ENCODE measurements at regions not wholly inside any gene's neighbourhood (a gene's known extent, or its start where the extent isn't known, plus 50 kb on each side); places are given as distances from the start of the nearest gene placed in this dataset.
"Not testable (repeated sequence)": the region's sequence is repeated elsewhere in the genome, so short reads cannot be mapped to it uniquely, and the experiment has no call there.

DNA sequence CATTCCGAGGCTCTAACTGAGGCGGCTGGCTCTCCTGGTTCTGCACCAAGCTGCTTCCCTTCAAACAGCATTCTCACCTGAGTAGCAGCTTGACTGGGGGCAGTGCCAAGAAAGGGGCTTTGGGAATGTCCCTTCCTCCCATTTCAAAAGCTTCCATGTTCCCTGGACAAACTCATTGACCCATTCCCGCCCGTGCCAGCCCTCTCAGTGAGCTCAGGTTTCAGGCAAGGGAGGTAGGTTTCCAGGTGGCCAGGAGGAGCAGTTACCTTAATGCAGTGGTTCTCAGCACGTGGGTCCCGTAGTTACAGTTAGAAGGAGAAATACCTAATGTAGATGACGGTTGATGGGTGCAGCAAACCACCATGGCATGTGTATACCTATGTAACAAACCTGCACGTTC, 135.2 kb downstream of the ELOVL4 start:
- Histone ChIP-seq H3K36me3 (ENCODE audit: control insufficient read depth in 4 of 4, insufficient read depth in 4 of 4, low read length in 3 of 4) (no peaks in the 10 kb centered on the region), H3K4me3 (ENCODE audit: control insufficient read depth in 1 of 7, extremely low read depth in 1 of 7, insufficient read depth in 4 of 7, low read depth in 2 of 7, low read length in 6 of 7) (no peak overlapping the region), H3K9me3 (ENCODE audit: control extremely low read depth in 1 of 5, control insufficient read depth in 4 of 5, insufficient read depth in 2 of 5, low read depth in 1 of 5, low read length in 4 of 5) (no peaks in the 10 kb centered on the region), H3K27me3 (replicated peaks in 2 of 5; ENCODE audit: control insufficient read depth in 4 of 5, insufficient read depth in 5 of 5, low read length in 4 of 5) (peaks cover 0 to 4% (median 0%) of the 10 kb centered on the region in 5 experiments), H3K27ac (ENCODE audit: insufficient read depth in 1 of 2, low read depth in 1 of 2, low read length in 2 of 2, poor library complexity in 1 of 2, severe bottlenecking in 2 of 2) (no peak overlapping the region), H3K4me1 (ENCODE audit: control extremely low read depth in 1 of 4, control insufficient read depth in 4 of 4, insufficient read depth in 4 of 4, low read length in 3 of 4) (no peaks in the 10 kb centered on the region)
- ChIA-PET POLR2A (no interaction called here), CTCF (interaction anchor here (1.0 to 1.7 kb wide), 3 partner anchors 22 to 34 kb away, joined by 3 to 6 read pairs (median 5); no protein-coding TSS in a partner anchor)
- no peak for DNase-seq
- 94% methylated on average over 8 of the region's 8 CpGs for whole genome bisulfite sequencing (ENCODE audit: insufficient coverage)

GRCh38 chr6:79810871-79811270, 136.5 kb downstream of the ELOVL4 start:
- H3K9me3 ChIP-seq (ENCODE audit: control extremely low read depth in 1 of 5, control insufficient read depth in 4 of 5, insufficient read depth in 2 of 5, low read depth in 1 of 5, low read length in 4 of 5): no peaks in the 10 kb centered on the region
- CTCF ChIA-PET: interaction anchor here (1.4 to 2.5 kb wide), 5 partner anchors 8 to 58 kb away, joined by 3 to 8 read pairs (median 6); no protein-coding TSS in a partner anchor
- no peak for DNase-seq
- H3K27ac ChIP-seq (ENCODE audit: insufficient read depth in 1 of 2, low read depth in 1 of 2, low read length in 2 of 2, poor library complexity in 1 of 2, severe bottlenecking in 2 of 2): no peak overlapping the region
- H3K4me1 ChIP-seq (ENCODE audit: control extremely low read depth in 1 of 4, control insufficient read depth in 4 of 4, insufficient read depth in 4 of 4, low read length in 3 of 4): no peaks in the 10 kb centered on the region
- POLR2A ChIA-PET: no interaction called here
- no peak overlapping the region for H3K4me3 ChIP-seq (ENCODE audit: control insufficient read depth in 1 of 7, extremely low read depth in 1 of 7, insufficient read depth in 4 of 7, low read depth in 2 of 7, low read length in 6 of 7)
- H3K36me3 ChIP-seq (ENCODE audit: control insufficient read depth in 4 of 4, insufficient read depth in 4 of 4, low read length in 3 of 4): no peaks in the 10 kb centered on the region
- 96% methylated on average over 3 of the region's 3 CpGs for WGBS (ENCODE audit: insufficient coverage)
- peaks cover 0 to 4% (median 0%) of the 10 kb centered on the region in 5 experiments for H3K27me3 ChIP-seq (replicated peaks in 2 of 5; ENCODE audit: control insufficient read depth in 4 of 5, insufficient read depth in 5 of 5, low read length in 4 of 5)

DNA sequence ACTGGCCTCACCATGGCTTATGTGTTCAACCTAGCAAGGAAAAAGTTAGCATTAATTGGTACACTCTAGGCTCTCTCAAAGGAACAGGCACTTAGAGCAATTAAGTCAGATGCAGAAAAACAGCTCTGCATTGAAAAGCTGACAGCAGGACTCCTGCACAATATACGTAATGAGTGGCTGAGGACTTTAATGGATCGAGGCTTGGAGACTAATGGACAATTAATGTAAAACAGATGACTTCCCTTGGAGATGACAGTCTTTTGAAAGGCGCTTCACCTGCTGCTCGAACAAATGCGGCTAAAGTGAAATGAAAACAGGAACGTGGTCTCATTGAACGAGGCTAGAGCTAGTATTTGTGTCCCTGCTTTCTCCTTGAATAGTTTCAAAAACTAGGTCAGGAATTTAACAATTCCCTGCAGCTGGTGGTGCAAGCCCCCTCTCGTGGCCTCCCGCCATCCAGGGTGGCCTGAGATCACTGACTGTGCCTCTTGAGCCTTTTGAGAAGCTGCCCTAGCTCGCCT, 137.1 kb downstream of the ELOVL4 start:
- WGBS (ENCODE audit: insufficient coverage): 88% methylated on average over 9 of the region's 10 CpGs
- no peak for DNase-seq
- ChIA-PET CTCF (interaction anchor here (1.6 to 2.5 kb wide), 4 partner anchors 9 to 59 kb away, joined by 6 to 8 read pairs (median 7); no protein-coding TSS in a partner anchor), POLR2A (no interaction called here)
- Histone ChIP-seq H3K27me3 (replicated peaks in 2 of 5; ENCODE audit: control insufficient read depth in 4 of 5, insufficient read depth in 5 of 5, low read length in 4 of 5) (peaks cover 0 to 4% (median 0%) of the 10 kb centered on the region in 5 experiments), H3K27ac (ENCODE audit: insufficient read depth in 1 of 2, low read depth in 1 of 2, low read length in 2 of 2, poor library complexity in 1 of 2, severe bottlenecking in 2 of 2) (no peak overlapping the region), H3K9me3 (ENCODE audit: control extremely low read depth in 1 of 5, control insufficient read depth in 4 of 5, insufficient read depth in 2 of 5, low read depth in 1 of 5, low read length in 4 of 5) (no peaks in the 10 kb centered on the region), H3K36me3 (ENCODE audit: control insufficient read depth in 4 of 4, insufficient read depth in 4 of 4, low read length in 3 of 4) (no peaks in the 10 kb centered on the region), H3K4me3 (ENCODE audit: control insufficient read depth in 1 of 7, extremely low read depth in 1 of 7, insufficient read depth in 4 of 7, low read depth in 2 of 7, low read length in 6 of 7) (no peak overlapping the region), H3K4me1 (ENCODE audit: control extremely low read depth in 1 of 4, control insufficient read depth in 4 of 4, insufficient read depth in 4 of 4, low read length in 3 of 4) (no peaks in the 10 kb centered on the region)

- Histone ChIP-seq H3K9me3 (ENCODE audit: control extremely low read depth in 1 of 5, control insufficient read depth in 4 of 5, insufficient read depth in 2 of 5, low read depth in 1 of 5, low read length in 4 of 5) (no peaks in the 10 kb centered on the region), H3K4me1 (ENCODE audit: control extremely low read depth in 1 of 4, control insufficient read depth in 4 of 4, insufficient read depth in 4 of 4, low read length in 3 of 4) (no peaks in the 10 kb centered on the region), H3K4me3 (ENCODE audit: control insufficient read depth in 1 of 7, extremely low read depth in 1 of 7, insufficient read depth in 4 of 7, low read depth in 2 of 7, low read length in 6 of 7) (no peak overlapping the region), H3K27ac (ENCODE audit: insufficient read depth in 1 of 2, low read depth in 1 of 2, low read length in 2 of 2, poor library complexity in 1 of 2, severe bottlenecking in 2 of 2) (no peak overlapping the region), H3K27me3 (replicated peaks in 2 of 5; ENCODE audit: control insufficient read depth in 4 of 5, insufficient read depth in 5 of 5, low read length in 4 of 5) (peaks cover 0 to 4% (median 0%) of the 10 kb centered on the region in 5 experiments), H3K36me3 (ENCODE audit: control insufficient read depth in 4 of 4, insufficient read depth in 4 of 4, low read length in 3 of 4) (no peaks in the 10 kb centered on the region)
- CTCF ChIA-PET: interaction anchor here (2.5 kb wide), 1 partner anchor 10 kb away, joined by 8 read pairs; no protein-coding TSS in a partner anchor
- WGBS (ENCODE audit: insufficient coverage): 80% methylated on average over 2 of the region's 2 CpGs
- POLR2A ChIA-PET: no interaction called here
- no peak for DNase-seq
Measured at GRCh38 chr6:79808921-79809320, 138.4 kb downstream of the ELOVL4 start.

GRCh38 chr6:79806661-79807060, 140.7 kb downstream of the ELOVL4 start:
- H3K4me1 ChIP-seq (ENCODE audit: control extremely low read depth in 1 of 4, control insufficient read depth in 4 of 4, insufficient read depth in 4 of 4, low read length in 3 of 4); POLR2A ChIA-PET; CTCF ChIA-PET; H3K27ac ChIP-seq (ENCODE audit: insufficient read depth in 1 of 2, low read depth in 1 of 2, low read length in 2 of 2, poor library complexity in 1 of 2, severe bottlenecking in 2 of 2); H3K36me3 ChIP-seq (ENCODE audit: control insufficient read depth in 4 of 4, insufficient read depth in 4 of 4, low read length in 3 of 4); H3K27me3 ChIP-seq (replicated peaks in 2 of 5; ENCODE audit: control insufficient read depth in 4 of 5, insufficient read depth in 5 of 5, low read length in 4 of 5); H3K9me3 ChIP-seq (ENCODE audit: control extremely low read depth in 1 of 5, control insufficient read depth in 4 of 5, insufficient read depth in 2 of 5, low read depth in 1 of 5, low read length in 4 of 5); H3K4me3 ChIP-seq (ENCODE audit: control insufficient read depth in 1 of 7, extremely low read depth in 1 of 7, insufficient read depth in 4 of 7, low read depth in 2 of 7, low read length in 6 of 7); DNase-seq: not testable (repeated sequence)
- 99% methylated on average over 5 of the region's 5 CpGs for WGBS (ENCODE audit: insufficient coverage)

- Histone ChIP-seq H3K9me3 (ENCODE audit: control extremely low read depth in 1 of 5, control insufficient read depth in 4 of 5, insufficient read depth in 2 of 5, low read depth in 1 of 5, low read length in 4 of 5) (no peaks in the 10 kb centered on the region), H3K4me1 (ENCODE audit: control extremely low read depth in 1 of 4, control insufficient read depth in 4 of 4, insufficient read depth in 4 of 4, low read length in 3 of 4) (no peaks in the 10 kb centered on the region), H3K27me3 (replicated peaks in 2 of 5; ENCODE audit: control insufficient read depth in 4 of 5, insufficient read depth in 5 of 5, low read length in 4 of 5) (peaks cover 0 to 4% (median 0%) of the 10 kb centered on the region in 5 experiments), H3K27ac (ENCODE audit: insufficient read depth in 1 of 2, low read depth in 1 of 2, low read length in 2 of 2, poor library complexity in 1 of 2, severe bottlenecking in 2 of 2) (no peak overlapping the region), H3K36me3 (ENCODE audit: control insufficient read depth in 4 of 4, insufficient read depth in 4 of 4, low read length in 3 of 4) (no peaks in the 10 kb centered on the region), H3K4me3 (ENCODE audit: control insufficient read depth in 1 of 7, extremely low read depth in 1 of 7, insufficient read depth in 4 of 7, low read depth in 2 of 7, low read length in 6 of 7) (no peak overlapping the region)
- CTCF ChIA-PET: interaction anchor here (2.5 kb wide), 1 partner anchor 9 kb away, joined by 10 read pairs; no protein-coding TSS in a partner anchor
- WGBS (ENCODE audit: insufficient coverage): 100% methylated on average over 2 of the region's 3 CpGs
- POLR2A ChIA-PET: no interaction called here
- DNase-seq: no peak
Measured at GRCh38 chr6:79804732-79805131, 142.6 kb downstream of the ELOVL4 start.

DNA sequence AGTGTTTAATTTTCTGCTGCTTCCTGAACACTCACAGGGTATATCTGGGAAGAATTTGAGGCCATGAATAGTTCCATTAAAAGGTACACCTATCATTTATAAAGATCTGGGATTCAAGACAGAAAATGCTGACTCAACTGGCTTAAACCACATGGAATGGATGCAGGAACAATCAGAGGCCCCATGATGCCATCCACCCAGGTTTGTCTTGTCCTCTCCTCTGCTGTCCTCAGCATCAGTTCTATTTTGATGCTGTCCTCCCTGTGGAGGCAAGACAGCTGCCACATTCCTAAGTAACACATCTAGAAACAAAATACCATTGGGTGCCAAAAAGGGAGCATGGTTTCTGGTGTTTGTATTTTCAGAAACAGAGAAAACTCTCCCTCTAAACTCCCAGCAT, 143.4 kb downstream of the ELOVL4 start:
- Histone ChIP-seq H3K9me3 (ENCODE audit: control extremely low read depth in 1 of 5, control insufficient read depth in 4 of 5, insufficient read depth in 2 of 5, low read depth in 1 of 5, low read length in 4 of 5) (no peaks in the 10 kb centered on the region), H3K4me3 (ENCODE audit: control insufficient read depth in 1 of 7, extremely low read depth in 1 of 7, insufficient read depth in 4 of 7, low read depth in 2 of 7, low read length in 6 of 7) (no peak overlapping the region), H3K4me1 (ENCODE audit: control extremely low read depth in 1 of 4, control insufficient read depth in 4 of 4, insufficient read depth in 4 of 4, low read length in 3 of 4) (no peaks in the 10 kb centered on the region), H3K36me3 (ENCODE audit: control insufficient read depth in 4 of 4, insufficient read depth in 4 of 4, low read length in 3 of 4) (no peaks in the 10 kb centered on the region), H3K27me3 (replicated peaks in 2 of 5; ENCODE audit: control insufficient read depth in 4 of 5, insufficient read depth in 5 of 5, low read length in 4 of 5) (peaks cover 0 to 4% (median 0%) of the 10 kb centered on the region in 5 experiments), H3K27ac (ENCODE audit: insufficient read depth in 1 of 2, low read depth in 1 of 2, low read length in 2 of 2, poor library complexity in 1 of 2, severe bottlenecking in 2 of 2) (no peak overlapping the region)
- DNase-seq: no peak
- ChIA-PET POLR2A (no interaction called here), CTCF (interaction anchor here (2.5 kb wide), 1 partner anchor 10 kb away, joined by 10 read pairs; no protein-coding TSS in a partner anchor)
